ENCODE measurements at regions not wholly inside any gene's neighbourhood (a gene's known extent, or its start where the extent isn't known, plus 50 kb on each side); places are given as distances from the start of the nearest gene placed in this dataset.

- POLR2A ChIA-PET (ENCODE audit: partially characterized antibody): no interaction called here
- H3K4me1 Mint-ChIP-seq: no peaks in the 10 kb centered on the region
- CTCF ChIA-PET (ENCODE audit: partially characterized antibody): no interaction called here
- Histone ChIP-seq H3K27me3 (ENCODE audit: insufficient read depth, low read length) (no peaks in the 10 kb centered on the region), H3K36me3 (ENCODE audit: insufficient read depth, low read length) (no peaks in the 10 kb centered on the region), H3K4me1 (ENCODE audit: insufficient read depth, low read length) (no peaks in the 10 kb centered on the region), H3K27ac (ENCODE audit: low read depth, low read length) (no peak overlapping the region), H3K9me3 (ENCODE audit: control insufficient read depth in 1 of 2, low read length in 2 of 2) (no peaks in the 10 kb centered on the region), H3K4me3 (ENCODE audit: low read length in 2 of 2) (no peak overlapping the region)
- peaks cover 0 to 4% of the 10 kb centered on the region in 2 donors for H3K36me3 Mint-ChIP-seq
- H3K9me3 Mint-ChIP-seq: peaks cover 0 to 5% (median 0%) of the 10 kb centered on the region in 8 donors
- no peak for DNase-seq
- H3K27me3 Mint-ChIP-seq: peaks cover 0 to 4% of the 10 kb centered on the region in 2 donors
- no peak overlapping the region for H3K4me3 Mint-ChIP-seq
- H3K27ac Mint-ChIP-seq: no peak overlapping the region
- intact Hi-C loops (cut with micrococcal nuclease): no loop called here
Measured at GRCh38 chr5:123244458-123244857, 155.4 kb downstream of the PRDM6 start.

Data from CD4-positive, alpha-beta memory T cell (primary cell).